HEK293T (cell line): ENCODE measurements at regions not wholly inside any gene's neighbourhood (a gene's known extent, or its start where the extent isn't known, plus 50 kb on each side); places are given as distances from the start of the nearest gene placed in this dataset.

ENCODE experiments used
- BHLHE40 ChIP-seq: fragments of 450-650 bp; IDR thresholded peaks from 2 replicates; pipeline ENCODE4 v1.6.1; 2016; ENCODE audit warnings: mild to moderate bottlenecking, moderate library complexity, borderline replicate concordance
- CTBP1 ChIP-seq: fragments of 450-650 bp; IDR thresholded peaks from 2 replicates; pipeline ENCODE4 v1.6.1; 2016; ENCODE audit warnings: borderline replicate concordance
- ELF4 ChIP-seq: fragments of 450-650 bp; IDR thresholded peaks from 2 replicates; pipeline ENCODE4 v1.6.1; 2017; ENCODE audit warnings: antibody characterized with exemption
- FOXA1 ChIP-seq: fragments of 450-650 bp; IDR thresholded peaks from 2 replicates; pipeline ENCODE4 v1.6.1; 2016; ENCODE audit warnings: mild to moderate bottlenecking
- FOXK2 ChIP-seq: fragments of 450-650 bp; IDR thresholded peaks from 2 replicates; pipeline ENCODE4 v1.6.1; 2016; ENCODE audit warnings: mild to moderate bottlenecking
- FOXM1 ChIP-seq: fragments of 450-650 bp; IDR thresholded peaks from 2 replicates; pipeline ENCODE4 v1.6.1; 2017; ENCODE audit warnings: mild to moderate bottlenecking, borderline replicate concordance
- HDGF ChIP-seq: fragments of 450-650 bp; IDR thresholded peaks from 2 replicates; pipeline ENCODE4 v1.6.1; 2017; ENCODE audit warnings: antibody characterized with exemption, borderline replicate concordance
- L3MBTL2 ChIP-seq: fragments of 450-650 bp; conservative IDR thresholded peaks from 2 replicates; pipeline ENCODE4 v1.6.1; 2016; ENCODE audit warnings: mild to moderate bottlenecking
- PKNOX1 ChIP-seq: fragments of 450-650 bp; IDR thresholded peaks from 2 replicates; pipeline ENCODE4 v1.6.1; 2016
- SP1 ChIP-seq: fragments of 450-650 bp; IDR thresholded peaks from 2 replicates; pipeline ENCODE4 v1.6.1; 2017
- SUZ12 ChIP-seq: fragments of 450-650 bp; IDR thresholded peaks from 2 replicates; pipeline ENCODE4 v1.6.1; 2016; ENCODE audit warnings: mild to moderate bottlenecking
- TARDBP ChIP-seq: fragments of 450-650 bp; IDR thresholded peaks from 2 replicates; pipeline ENCODE4 v1.6.1; 2016
- ZNF384 ChIP-seq: fragments of 450-650 bp; IDR thresholded peaks from 2 replicates; pipeline ENCODE4 v1.6.1; 2016

GRCh38 chr1:224548676-224549075 is 67.4 kb upstream of the CNIH3 start:
- TF ChIP-seq FOXA1 (no peak), SP1 (no peak), CTBP1 (no peak), HDGF (no peak), FOXM1 (no peak), FOXK2 (no peak), TARDBP (no peak), BHLHE40 (no peak), ZNF384 (no peak), SUZ12 (no peak), L3MBTL2 (no peak), PKNOX1 (no peak), ELF4 (no peak)
